CD4-positive, alpha-beta T cell treated with Interleukin-15 for 4 hours (primary cell): ENCODE measurements at regions not wholly inside any gene's neighbourhood (a gene's known extent, or its start where the extent isn't known, plus 50 kb on each side); places are given as distances from the start of the nearest gene placed in this dataset.
"Not testable (repeated sequence)": the region's sequence is repeated elsewhere in the genome, so short reads cannot be mapped to it uniquely, and the experiment has no call there.

Experiments used
- DNase-seq: peaks from one replicate; pipeline ENCODE4 v3.0.0-alpha.2; 2020; ENCODE audit warnings: low spot score

GRCh38 chr5:12125895-12126294 lies 221.6 kb upstream of the CTNND2 start:
- no peak for DNase-seq

- no peak for DNase-seq
Observed at GRCh38 chr5:12119657-12120056, 215.4 kb upstream of the CTNND2 start.

GRCh38 chr5:12114075-12114474 lies 209.8 kb upstream of the CTNND2 start:
- DNase-seq: no peak

- DNase-seq: no peak
Observed at GRCh38 chr5:12113062-12113461, 208.8 kb upstream of the CTNND2 start.

- DNase-seq: no peak
Observed at GRCh38 chr5:12111261-12111660, 207.0 kb upstream of the CTNND2 start.

- no peak for DNase-seq
Observed at GRCh38 chr5:12110629-12111028, 206.4 kb upstream of the CTNND2 start.

GRCh38 chr5:12109075-12109688 lies 204.9 kb upstream of the CTNND2 start:
- DNase-seq: no peak

- no peak for DNase-seq
Observed at GRCh38 chr5:12102151-12102550, 197.9 kb upstream of the CTNND2 start.

GRCh38 chr5:12100542-12100941 lies 196.3 kb upstream of the CTNND2 start:
- no peak for DNase-seq

GRCh38 chr5:12099296-12099695 lies 195.1 kb upstream of the CTNND2 start:
- DNase-seq: no peak

- DNase-seq: no peak
Observed at GRCh38 chr5:12095808-12096281, 191.6 kb upstream of the CTNND2 start.

- no peak for DNase-seq
Observed at GRCh38 chr5:12093586-12093985, 189.3 kb upstream of the CTNND2 start.

GRCh38 chr5:12080761-12081160 lies 176.5 kb upstream of the CTNND2 start:
- no peak for DNase-seq

GRCh38 chr5:12078286-12078685 lies 174.0 kb upstream of the CTNND2 start:
- not testable (repeated sequence) for DNase-seq

GRCh38 chr5:12073426-12073825 lies 169.2 kb upstream of the CTNND2 start:
- no peak for DNase-seq

- no peak for DNase-seq
Observed at GRCh38 chr5:12072441-12072840, 168.2 kb upstream of the CTNND2 start.

GRCh38 chr5:12071455-12071854 lies 167.2 kb upstream of the CTNND2 start:
- DNase-seq: no peak

- no peak for DNase-seq
Observed at GRCh38 chr5:12023614-12024241, 119.5 kb upstream of the CTNND2 start.

- DNase-seq: no peak
Observed at GRCh38 chr5:12022444-12022843, 118.2 kb upstream of the CTNND2 start.

GRCh38 chr5:12019306-12019705 lies 115.1 kb upstream of the CTNND2 start:
- DNase-seq: no peak

- DNase-seq: no peak
Observed at GRCh38 chr5:12017007-12017406, 112.8 kb upstream of the CTNND2 start.

GRCh38 chr5:12016159-12016746 lies 112.0 kb upstream of the CTNND2 start:
- no peak for DNase-seq

GRCh38 chr5:12013351-12013750 lies 109.1 kb upstream of the CTNND2 start:
- DNase-seq: no peak

- DNase-seq: no peak
Observed at GRCh38 chr5:12003680-12004079, 99.4 kb upstream of the CTNND2 start.
